Endothelial cell of umbilical vein (primary cell): ENCODE measurements at regions not wholly inside any gene's neighbourhood (a gene's known extent, or its start where the extent isn't known, plus 50 kb on each side); places are given as distances from the start of the nearest gene placed in this dataset.

ENCODE experiments used
- BruUV-seq: library from RNA; stranded (reverse); fragments of 400-500 nt; replicated peaks from 2 replicates; lab custom pipeline; 2021; lab: Mats Ljungman, UMichigan
- CTCF ChIA-PET: fragments of 300-600, 350-600 bp; sonication (Branson Sonifier 250); formaldehyde crosslinking; loops from one replicate; lab custom pipeline; 2021; ENCODE audit warnings: antibody characterized with exemption, inconsistent platforms; lab: Charles Lee
- POLR2A ChIA-PET: fragments of 300-600, 350-600 bp; sonication (Branson Sonifier 250); formaldehyde crosslinking; loops from one replicate; lab custom pipeline; 2021; ENCODE audit warnings: antibody characterized with exemption, inconsistent platforms; lab: Charles Lee
- DNase-seq: peaks from one replicate; pipeline ENCODE4 v3.0.0-alpha.2; 2011; ENCODE audit warnings: low read depth, low spot score
- FAIRE-seq: peaks from 2 replicates; lab custom pipeline; 2011; peaks lifted over from hg19 to GRCh38; lab: Jason Lieb, UNC
- H2AFZ ChIP-seq: 2 replicates; pipeline ENCODE4 v1.6.0; 2012; ENCODE audit warnings: low read depth, low read length, control low read depth, inconsistent platforms
- H3K27ac ChIP-seq: 2 replicates; pipeline ENCODE4 v1.5.1; 2011; ENCODE audit warnings: low read depth, mild to moderate bottlenecking, control low read depth, low read length, moderate library complexity; ENCODE audit not compliant: insufficient read depth
- H3K27me3 ChIP-seq, 2 experiments: 2 replicates each; pipeline versions ENCODE4 v1.6.0 to v1.6.1; 2011; ENCODE audit warnings: low read length in 2 of 2, mixed read lengths in 1 of 2; ENCODE audit not compliant: control insufficient read depth in 2 of 2, insufficient read depth in 2 of 2
- H3K36me3 ChIP-seq, 2 experiments: 2 replicates in 1 of 2; 3 replicates in 1 of 2; pipeline ENCODE4 v1.5.1; 2011; ENCODE audit warnings: low read length in 2 of 2, mild to moderate bottlenecking in 1 of 2, moderate library complexity in 1 of 2; ENCODE audit not compliant: control insufficient read depth in 2 of 2, insufficient read depth in 2 of 2; ENCODE audit errors: extremely low read depth in 1 of 2
- H3K4me1 ChIP-seq: 3 replicates; pipeline ENCODE4 v1.5.1; 2011; ENCODE audit warnings: mild to moderate bottlenecking, low read length; ENCODE audit not compliant: control insufficient read depth, insufficient read depth; ENCODE audit errors: extremely low read depth
- H3K4me2 ChIP-seq: 2 replicates; pipeline ENCODE4 v1.6.1; 2011; ENCODE audit warnings: low read length, control low read depth, mixed read lengths; ENCODE audit not compliant: insufficient read depth
- H3K4me3 ChIP-seq, 3 experiments: fragments of 200-600 bp in 1 of 3; sonication (generic), shearing (Covaris generic) in 1 of 3; replicated peaks in 1 of 3; 2 replicates each; pipeline ENCODE4 v1.5.1; 2011 to 2016; ENCODE audit warnings: control low read depth in 3 of 3, low read length in 3 of 3, mild to moderate bottlenecking in 2 of 3, inconsistent platforms in 1 of 3, low read depth in 1 of 3, moderate library complexity in 1 of 3; ENCODE audit not compliant: insufficient read depth in 1 of 3
- H3K79me2 ChIP-seq: 2 replicates; pipeline ENCODE4 v1.6.0; 2012; ENCODE audit warnings: low read length, inconsistent platforms; ENCODE audit not compliant: control insufficient read depth, insufficient read depth
- H3K9ac ChIP-seq: replicated peaks from 2 replicates; pipeline ENCODE3; 2011; ENCODE audit warnings: low read length, control low read depth; ENCODE audit not compliant: insufficient read depth; ENCODE audit errors: extremely low read depth
- H3K9me1 ChIP-seq: replicated peaks from 3 replicates; pipeline ENCODE4 v1.6.0; 2011; ENCODE audit warnings: mild to moderate bottlenecking, low read length; ENCODE audit not compliant: control insufficient read depth, insufficient read depth; ENCODE audit errors: extremely low read depth
- H3K9me3 ChIP-seq: replicated peaks from 2 replicates; pipeline ENCODE4 v1.5.1; 2012; ENCODE audit warnings: low read length, inconsistent platforms; ENCODE audit not compliant: control insufficient read depth, insufficient read depth
- H4K20me1 ChIP-seq: replicated peaks from 2 replicates; pipeline ENCODE3; 2011; ENCODE audit warnings: mild to moderate bottlenecking, low read length; ENCODE audit not compliant: control insufficient read depth, insufficient read depth; ENCODE audit errors: extremely low read depth
- CTCF ChIP-seq, 2 donors: IDR thresholded peaks; 1 replicate in 1 of 2; 2 replicates in 1 of 2; pipeline ENCODE4 v1.5.1; 2011; ENCODE audit warnings: low read length in 2 of 2, mild to moderate bottlenecking in 2 of 2, moderate library complexity in 2 of 2, control low read depth in 1 of 2, inconsistent platforms in 1 of 2, low read depth in 1 of 2; ENCODE audit not compliant: insufficient read depth in 1 of 2; ENCODE audit errors: extremely low read depth in 1 of 2
- EZH2 ChIP-seq: IDR thresholded peaks from 2 replicates; pipeline ENCODE4 v1.6.1; 2012; ENCODE audit warnings: borderline replicate concordance, low read depth, mild to moderate bottlenecking, moderate library complexity, low read length, inconsistent platforms; ENCODE audit not compliant: severe bottlenecking
- FOS ChIP-seq: IDR thresholded peaks from 2 replicates; pipeline ENCODE4 v1.6.1; 2011; ENCODE audit warnings: mild to moderate bottlenecking, low read length, moderate library complexity, borderline replicate concordance; ENCODE audit not compliant: insufficient read depth
- GATA2 ChIP-seq: IDR thresholded peaks from 2 replicates; pipeline ENCODE4 v1.7.0; 2011; ENCODE audit warnings: low read depth, mild to moderate bottlenecking, moderate library complexity, mixed read lengths, low read length; ENCODE audit not compliant: insufficient read length, insufficient read depth
- JUN ChIP-seq: IDR thresholded peaks from 2 replicates; pipeline ENCODE4 v1.6.1; 2011; ENCODE audit warnings: borderline replicate concordance, low read depth; ENCODE audit not compliant: insufficient read length, insufficient read depth
- MAX ChIP-seq: IDR thresholded peaks from 2 replicates; pipeline ENCODE4 v1.6.1; 2011; ENCODE audit not compliant: insufficient read depth, insufficient read length
- MYC ChIP-seq: IDR thresholded peaks from one replicate; pipeline ENCODE4 v1.6.1; 2011; ENCODE audit warnings: mild to moderate bottlenecking, low read depth, low read length
- POLR2A ChIP-seq: IDR thresholded peaks from 2 replicates; pipeline ENCODE4 v1.6.1; 2012; ENCODE audit warnings: low read depth, mild to moderate bottlenecking, control low read depth, low read length
- POLR2AphosphoS5 ChIP-seq: IDR thresholded peaks from 2 replicates; pipeline ENCODE4 v1.6.1; 2012; ENCODE audit warnings: low read depth, mild to moderate bottlenecking, control low read depth, low read length, moderate library complexity; ENCODE audit not compliant: insufficient read depth
- dilution Hi-C: fragments of 300-500 bp; cut with MboI; formaldehyde crosslinking; loops from one replicate; pipeline ENCODE4 v1.15.0; 2019; ENCODE audit warnings: low sequenced_read_pairs; ENCODE audit not compliant: extremely low pct_ligation_motif_present
- intact Hi-C: fragments of 100-400 bp; cut with micrococcal nuclease; formaldehyde crosslinking; loops from one replicate; pipeline ENCODE4 v1.10.0; 2022

DNA sequence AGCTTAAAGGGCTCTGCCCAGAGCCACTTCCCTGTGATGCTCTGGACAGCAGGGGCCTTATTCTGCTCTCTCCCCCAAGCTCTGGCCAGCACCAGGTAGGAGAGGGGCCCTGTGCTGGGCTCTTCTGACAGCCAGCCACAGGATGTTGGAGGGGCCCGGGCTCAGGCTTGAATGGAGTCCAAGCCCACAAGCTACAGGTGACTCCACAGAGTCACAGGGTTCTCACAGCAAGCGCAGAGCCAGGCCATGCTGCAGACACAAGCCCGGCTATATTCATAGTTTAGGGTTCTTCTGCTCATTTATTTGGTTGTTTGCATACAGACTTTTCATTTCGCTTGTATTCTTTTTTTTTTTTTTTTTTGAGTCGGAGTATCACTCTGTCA lies 1392.8 kb downstream of the BRD1 start:
- no peak overlapping the region for H3K27ac ChIP-seq
- H3K4me1 ChIP-seq = no peaks in the 10 kb centered on the region
- H3K9ac ChIP-seq = no peak overlapping the region
- ChIA-PET POLR2A (interaction anchor here (0.7 kb wide), 1 partner anchor 265 kb away, joined by 11 read pairs; no protein-coding TSS in a partner anchor), CTCF (no interaction called here)
- dilution Hi-C loops = no loop called here
- no peak overlapping the region for H3K4me3 ChIP-seq
- H3K9me3 ChIP-seq = peaks cover 16% of the 10 kb centered on the region
- DNase-seq = no peak
- no peaks in the 10 kb centered on the region for H3K27me3 ChIP-seq
- no peak for TF ChIP-seq GATA2
- no peak for TF ChIP-seq MAX
- no peak for TF ChIP-seq EZH2
- TF ChIP-seq POLR2AphosphoS5 = no peak
- TF ChIP-seq CTCF (IDR thresholded peaks at IDR 0.05; ENCODE audit: extremely low read depth in 1 of 2, insufficient read depth in 1 of 2, low read depth in 1 of 2, low read length in 2 of 2) = no peak
- TF ChIP-seq MYC = no peak
- no peak for TF ChIP-seq JUN
- no peak for TF ChIP-seq FOS
- no peak for TF ChIP-seq POLR2A
- no peak overlapping the region for H3K4me2 ChIP-seq
- no peak for FAIRE-seq
- H3K9me1 ChIP-seq = no peaks in the 10 kb centered on the region
- no peaks in the 10 kb centered on the region for H3K79me2 ChIP-seq
- H3K36me3 ChIP-seq = no peaks in the 10 kb centered on the region
- no TSS peak for BruUV-seq
- H4K20me1 ChIP-seq = no peaks in the 10 kb centered on the region
- intact Hi-C loops = no loop called here
- no peak overlapping the region for H2AFZ ChIP-seq
